NCI-H345 (cell line): ENCODE measurements at regions not wholly inside any gene's neighbourhood (a gene's known extent, or its start where the extent isn't known, plus 50 kb on each side); places are given as distances from the start of the nearest gene placed in this dataset.
"Not testable (repeated sequence)": the region's sequence is repeated elsewhere in the genome, so short reads cannot be mapped to it uniquely, and the experiment has no call there.

ENCODE experiments used
- DNase-seq: peaks from one replicate; lab custom pipeline; 2025; lab: John Stamatoyannopoulos, UW

GRCh38 chr7:28329661-28330363, 82.5 kb upstream of the CREB5 start:
- DNase-seq, result peak; percentile 26

GRCh38 chr7:28330384-28331070, 81.8 kb upstream of the CREB5 start:
- DNase-seq, result no peak

GRCh38 chr7:28332046-28332445, 80.3 kb upstream of the CREB5 start:
- no peak for DNase-seq

GRCh38 chr7:28333548-28333947, 78.8 kb upstream of the CREB5 start:
- DNase-seq, result not testable (repeated sequence)

- DNase-seq, result no peak
Measured at GRCh38 chr7:28336806-28337205, 75.5 kb upstream of the CREB5 start.

GRCh38 chr7:28338041-28338440, 74.3 kb upstream of the CREB5 start:
- no peak for DNase-seq

GRCh38 chr7:28343462-28343861, 68.9 kb upstream of the CREB5 start:
- no peak for DNase-seq

GRCh38 chr7:28346256-28346655, 66.1 kb upstream of the CREB5 start:
- no peak for DNase-seq

- no peak for DNase-seq
Measured at GRCh38 chr7:28346676-28347363, 65.5 kb upstream of the CREB5 start.

GRCh38 chr7:28347475-28348318, 64.6 kb upstream of the CREB5 start:
- no peak for DNase-seq

- DNase-seq, result no peak
Measured at GRCh38 chr7:28348636-28349035, 63.7 kb upstream of the CREB5 start.

GRCh38 chr7:28349637-28350036, 62.7 kb upstream of the CREB5 start:
- no peak for DNase-seq

- no peak for DNase-seq
Measured at GRCh38 chr7:28350662-28351061, 61.7 kb upstream of the CREB5 start.

- DNase-seq, result no peak
Measured at GRCh38 chr7:28351450-28351849, 60.9 kb upstream of the CREB5 start.

- peak; percentile 34 for DNase-seq
Measured at GRCh38 chr7:28354601-28355402, 57.5 kb upstream of the CREB5 start.

- peak; percentile 98 for DNase-seq
Measured at GRCh38 chr7:28355635-28356319, 56.5 kb upstream of the CREB5 start.

GRCh38 chr7:28356619-28357018, 55.7 kb upstream of the CREB5 start:
- DNase-seq, result peak; percentile 62

GRCh38 chr7:28358423-28358868, 53.9 kb upstream of the CREB5 start:
- DNase-seq, result no peak

GRCh38 chr7:28360739-28361138, 51.6 kb upstream of the CREB5 start:
- DNase-seq, result no peak

- peak; percentile 29 for DNase-seq
Measured at GRCh38 chr7:28361551-28361950, 50.8 kb upstream of the CREB5 start.

- DNase-seq, result no peak
Measured at GRCh38 chr7:28362182-28362581, 50.1 kb upstream of the CREB5 start.
